NB4 (cell line): ENCODE measurements at regions not wholly inside any gene's neighbourhood (a gene's known extent, or its start where the extent isn't known, plus 50 kb on each side); places are given as distances from the start of the nearest gene placed in this dataset.

Experiments used
- MYC ChIP-seq: IDR thresholded peaks from 2 replicates; pipeline ENCODE4 v1.6.1; 2011; ENCODE audit warnings: low read depth, low read length
- POLR2A ChIP-seq: IDR thresholded peaks from 2 replicates; pipeline ENCODE4 v1.6.1; 2011; ENCODE audit warnings: mild to moderate bottlenecking; ENCODE audit not compliant: insufficient read length; ENCODE audit errors: extremely low read depth
- TF ChIP-seq, protein P1 (sequence below): IDR thresholded peaks from one replicate; pipeline ENCODE4 v1.5.1; 2012; ENCODE audit warnings: low read depth, low read length

DNA sequence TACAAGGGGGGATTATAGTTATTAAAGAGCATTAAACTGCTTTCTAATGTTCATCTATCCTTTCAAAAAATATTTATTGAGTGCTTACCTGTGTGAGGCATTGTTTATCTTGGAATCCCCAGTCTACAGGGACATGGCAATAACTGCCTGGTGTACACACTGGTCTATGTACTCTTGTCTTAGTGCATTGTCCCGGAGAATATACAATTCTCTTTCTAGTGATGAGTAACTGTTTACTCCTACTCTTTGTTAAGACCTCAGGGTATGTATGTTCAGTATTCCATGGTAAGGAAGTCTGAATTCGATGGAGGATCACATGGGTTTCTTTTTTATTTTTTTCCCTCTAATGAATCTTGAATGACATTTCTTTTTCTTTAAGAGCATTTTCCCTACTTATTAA lies 772.4 kb upstream of the NR2F2 start:
- TF ChIP-seq, protein P1, sequence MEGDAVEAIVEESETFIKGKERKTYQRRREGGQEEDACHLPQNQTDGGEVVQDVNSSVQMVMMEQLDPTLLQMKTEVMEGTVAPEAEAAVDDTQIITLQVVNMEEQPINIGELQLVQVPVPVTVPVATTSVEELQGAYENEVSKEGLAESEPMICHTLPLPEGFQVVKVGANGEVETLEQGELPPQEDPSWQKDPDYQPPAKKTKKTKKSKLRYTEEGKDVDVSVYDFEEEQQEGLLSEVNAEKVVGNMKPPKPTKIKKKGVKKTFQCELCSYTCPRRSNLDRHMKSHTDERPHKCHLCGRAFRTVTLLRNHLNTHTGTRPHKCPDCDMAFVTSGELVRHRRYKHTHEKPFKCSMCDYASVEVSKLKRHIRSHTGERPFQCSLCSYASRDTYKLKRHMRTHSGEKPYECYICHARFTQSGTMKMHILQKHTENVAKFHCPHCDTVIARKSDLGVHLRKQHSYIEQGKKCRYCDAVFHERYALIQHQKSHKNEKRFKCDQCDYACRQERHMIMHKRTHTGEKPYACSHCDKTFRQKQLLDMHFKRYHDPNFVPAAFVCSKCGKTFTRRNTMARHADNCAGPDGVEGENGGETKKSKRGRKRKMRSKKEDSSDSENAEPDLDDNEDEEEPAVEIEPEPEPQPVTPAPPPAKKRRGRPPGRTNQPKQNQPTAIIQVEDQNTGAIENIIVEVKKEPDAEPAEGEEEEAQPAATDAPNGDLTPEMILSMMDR: no peak
- TF ChIP-seq MYC: no peak
- TF ChIP-seq POLR2A: no peak
